HG03280 (cell line): ENCODE measurements at regions not wholly inside any gene's neighbourhood (a gene's known extent, or its start where the extent isn't known, plus 50 kb on each side); places are given as distances from the start of the nearest gene placed in this dataset.

Experiments used
- ATAC-seq: cut with Tn5 transposase; IDR thresholded peaks from one replicate; pipeline ENCODE4 v1.9.1; 2021; ENCODE audit warnings: mild to moderate bottlenecking, moderate library complexity; ENCODE audit not compliant: unreplicated experiment

DNA sequence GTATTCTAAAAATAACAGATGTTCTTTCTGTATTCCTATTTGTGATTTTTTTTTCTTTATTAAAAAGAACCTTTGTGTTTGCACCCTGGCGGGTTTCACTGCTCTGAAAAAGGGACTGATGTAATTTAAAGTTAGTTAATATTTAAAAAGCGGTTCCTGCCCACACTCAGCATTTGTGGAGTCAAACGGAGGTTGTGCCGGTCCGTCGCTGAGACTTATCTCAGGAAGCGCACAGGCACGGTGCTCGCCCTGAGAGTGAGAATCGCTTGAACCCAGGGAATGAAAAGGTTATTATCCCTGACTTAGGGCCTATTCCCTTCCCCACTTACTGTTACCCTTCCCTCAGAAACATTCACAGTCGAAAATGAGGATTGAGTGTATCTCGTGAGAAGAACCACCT, 366.7 kb downstream of the THBS2 start:
- ATAC-seq, result no peak

DNA sequence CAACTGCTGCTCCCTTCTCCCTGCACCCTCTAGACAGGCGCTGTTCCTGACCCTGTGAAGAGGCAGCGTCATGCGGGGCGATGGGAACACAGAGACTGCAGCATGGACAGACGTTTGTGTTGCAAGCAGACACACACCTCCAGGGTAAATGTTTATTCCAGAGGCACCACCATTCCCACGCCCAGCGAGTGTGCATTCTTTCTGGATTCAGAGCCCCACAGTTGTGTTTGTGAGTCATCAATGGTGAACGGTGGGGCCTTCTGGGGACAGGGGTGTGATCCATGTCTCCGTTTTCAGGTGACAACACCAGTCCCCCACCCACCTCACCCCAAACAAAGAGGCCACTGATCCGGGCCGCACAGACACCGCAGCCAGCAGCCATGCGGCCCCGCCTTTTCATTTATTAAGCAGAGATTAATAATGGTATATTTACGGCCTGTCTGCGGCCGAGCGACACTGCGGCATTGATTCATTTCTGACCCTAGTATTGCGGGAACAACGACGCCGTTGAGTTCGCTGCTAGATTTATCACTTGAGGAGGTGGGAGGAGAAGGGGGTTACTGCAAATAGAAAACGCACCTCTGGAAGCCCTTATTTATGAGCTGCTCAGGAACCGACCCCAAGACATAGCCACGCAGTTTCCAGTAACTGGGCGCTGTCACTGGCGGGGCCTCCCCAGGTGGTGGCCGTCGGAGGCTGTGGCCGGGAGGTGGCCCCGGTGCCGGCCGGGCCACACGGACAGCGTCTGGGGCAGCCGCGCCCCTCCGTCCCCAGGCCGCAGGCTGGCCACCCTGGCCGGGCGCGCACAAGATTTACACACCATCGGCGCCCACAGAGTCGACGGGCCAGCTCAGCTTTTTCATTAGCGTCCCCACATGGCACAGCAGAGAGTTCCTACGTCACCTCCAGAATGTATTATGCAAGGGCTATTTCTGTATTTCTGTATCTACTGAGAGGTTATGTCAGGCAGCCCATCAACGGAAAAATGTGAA, 367.6 kb downstream of the THBS2 start:
- no peak for ATAC-seq

DNA sequence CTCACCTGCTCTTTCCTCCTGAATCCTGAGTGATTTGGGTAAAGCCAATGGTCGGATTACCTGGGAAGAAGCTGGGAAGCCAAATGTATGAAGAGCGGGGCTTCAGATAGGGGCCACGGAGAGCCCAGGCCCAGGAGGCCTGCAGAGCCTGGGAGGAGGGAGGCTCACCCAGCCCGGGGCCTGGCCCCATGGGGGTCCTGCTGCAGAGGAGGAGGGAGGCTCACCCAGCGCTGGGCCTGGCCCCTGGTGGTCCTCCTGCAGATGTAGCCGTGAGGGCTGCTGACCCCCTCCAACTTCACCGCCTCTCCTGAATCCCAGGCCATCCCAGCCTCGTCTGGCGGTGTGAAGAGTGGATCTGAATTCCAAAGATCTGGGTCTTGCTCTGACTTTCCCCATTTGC, 368.4 kb downstream of the THBS2 start:
- no peak for ATAC-seq

DNA sequence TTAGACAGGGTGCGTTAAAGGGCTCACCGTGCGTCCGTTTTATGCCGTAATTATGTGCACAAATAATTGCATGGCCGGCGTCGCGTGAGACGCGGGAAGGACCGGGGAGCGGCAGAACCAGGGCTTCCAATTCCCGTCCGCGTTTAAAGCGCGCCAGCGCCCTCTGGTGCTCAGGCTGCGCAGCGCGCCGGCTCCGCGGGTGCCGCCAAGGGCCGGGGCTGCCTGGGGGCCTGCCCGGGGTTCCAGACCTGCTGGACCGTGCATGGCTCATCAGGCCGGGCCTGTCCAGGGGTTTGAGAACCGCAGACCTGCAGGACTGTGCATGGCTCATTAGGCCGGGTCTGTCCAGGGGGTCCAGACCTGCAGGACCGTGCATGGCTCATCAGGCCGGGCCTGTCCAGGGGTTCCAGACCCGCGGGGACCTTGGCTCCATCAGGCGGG, 369.0 kb downstream of the THBS2 start:
- ATAC-seq, result peak; percentile 66

DNA sequence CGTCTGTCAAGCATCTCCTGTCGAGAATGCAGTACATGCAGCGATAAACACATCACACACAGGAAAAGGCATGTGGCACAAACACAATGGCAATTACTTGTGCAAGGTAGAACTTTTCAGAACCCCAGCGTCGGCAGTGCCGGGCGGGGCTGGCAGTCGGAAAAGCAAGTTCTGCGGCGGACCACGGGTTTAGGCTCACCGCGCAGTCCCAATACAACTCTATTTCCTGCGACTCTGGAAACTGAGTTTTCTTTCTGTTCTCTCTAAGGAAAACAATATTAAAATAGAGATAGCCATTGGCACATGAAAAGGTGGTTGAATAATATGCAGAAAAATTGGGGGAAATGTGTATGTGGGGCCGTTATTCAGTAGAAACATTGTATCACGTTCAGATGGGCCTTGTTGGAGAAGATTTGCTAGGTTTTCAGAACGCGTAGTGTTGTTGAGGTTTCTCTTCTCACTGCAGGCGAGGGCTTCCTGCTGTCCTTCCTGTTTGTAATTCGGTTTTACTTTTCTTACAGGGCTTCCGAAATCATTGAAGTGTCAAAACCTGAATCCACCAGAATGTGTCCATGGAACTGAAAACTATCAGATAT, 369.5 kb downstream of the THBS2 start:
- ATAC-seq, result peak; percentile 15

DNA sequence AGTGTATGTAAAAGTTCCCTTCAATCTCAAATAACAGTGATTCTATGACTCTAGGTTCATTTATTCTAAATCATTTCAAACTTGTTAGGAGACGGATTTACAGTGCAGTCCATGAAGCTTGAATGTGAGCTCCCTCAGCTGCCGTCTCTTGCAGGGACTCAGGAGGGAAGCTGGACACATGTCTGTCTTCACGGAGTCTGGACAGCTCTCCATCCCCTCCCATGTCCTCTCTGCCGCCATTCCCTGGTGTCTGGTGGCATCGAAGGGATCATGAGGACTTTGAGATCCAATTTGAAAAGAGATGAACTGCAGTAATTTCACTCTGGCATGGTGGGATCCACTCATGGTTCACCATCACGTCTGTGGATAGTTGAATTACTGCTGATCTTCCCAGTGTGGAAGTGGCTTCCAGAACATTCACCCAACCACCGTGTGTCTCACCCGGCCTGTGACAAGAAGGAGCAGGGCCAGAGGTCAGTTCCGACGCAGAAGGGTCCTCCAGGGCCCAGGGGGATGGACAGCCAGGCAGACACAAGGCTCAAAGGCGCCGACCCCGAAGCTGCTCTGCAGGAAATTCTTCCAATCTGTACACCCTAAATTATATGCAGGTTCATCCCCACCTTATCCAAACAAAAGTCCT, 370.1 kb downstream of the THBS2 start:
- no peak for ATAC-seq

DNA sequence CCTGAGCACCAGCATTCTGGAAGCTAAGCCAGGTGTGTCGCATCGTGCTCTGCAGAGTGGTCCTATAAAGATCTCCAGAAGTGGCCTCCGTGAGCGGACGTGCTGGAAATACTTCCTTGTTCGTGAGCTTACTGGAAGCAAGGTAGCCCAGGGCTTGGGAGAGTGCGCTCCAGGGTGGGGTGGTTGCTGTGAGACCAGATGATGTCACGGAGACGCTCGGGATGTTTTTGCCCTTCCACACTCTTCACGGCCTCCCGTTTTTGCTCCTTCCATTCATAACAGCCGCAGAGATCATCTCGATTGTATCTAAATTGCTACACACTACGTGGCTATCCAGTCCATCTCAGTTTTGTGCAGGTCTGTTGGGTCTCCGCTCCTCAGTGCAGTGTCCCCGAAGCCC, 373.4 kb downstream of the THBS2 start:
- no peak for ATAC-seq

DNA sequence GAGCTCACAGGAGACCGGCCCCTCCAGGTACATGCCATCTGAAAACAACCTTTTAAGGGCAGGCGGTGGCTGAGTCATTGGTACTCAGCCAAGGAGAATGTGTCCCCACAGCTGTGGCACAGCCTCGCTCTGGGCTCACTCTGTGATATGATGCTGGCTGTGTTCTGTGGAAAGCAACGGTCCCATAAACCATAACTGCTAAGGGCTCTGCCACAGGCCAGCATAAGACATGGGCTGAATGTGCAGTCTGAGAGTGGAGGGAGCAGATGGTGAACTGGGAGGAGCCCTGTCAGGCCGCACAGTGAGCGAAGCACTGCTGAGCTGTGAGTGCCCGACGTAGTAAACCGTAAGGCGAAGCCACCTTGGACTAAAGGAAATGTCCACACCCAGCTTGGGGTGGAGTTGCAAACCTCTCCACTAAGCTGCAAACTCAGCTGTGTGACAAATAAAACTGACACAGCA, 375.8 kb downstream of the THBS2 start:
- no peak for ATAC-seq

DNA sequence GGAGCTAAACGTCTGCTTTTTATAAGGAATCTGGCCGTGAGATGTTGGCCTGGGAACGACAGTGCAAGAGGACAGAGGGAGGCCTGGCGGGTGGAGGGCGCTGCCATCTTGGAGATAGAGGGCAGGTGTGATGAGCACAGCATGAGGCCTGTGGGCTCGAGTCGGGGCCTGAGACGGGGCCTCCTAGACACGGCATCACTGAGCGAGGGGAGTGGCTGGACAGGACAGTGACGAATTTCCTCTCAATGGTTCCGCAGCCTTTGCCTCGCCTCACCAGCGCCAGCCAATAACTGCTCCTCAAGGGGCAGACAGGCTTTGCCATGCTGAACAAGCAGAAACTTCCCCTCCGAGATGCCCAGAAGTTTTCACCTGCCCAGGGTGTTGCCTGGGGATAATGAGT, 376.7 kb downstream of the THBS2 start:
- no peak for ATAC-seq

DNA sequence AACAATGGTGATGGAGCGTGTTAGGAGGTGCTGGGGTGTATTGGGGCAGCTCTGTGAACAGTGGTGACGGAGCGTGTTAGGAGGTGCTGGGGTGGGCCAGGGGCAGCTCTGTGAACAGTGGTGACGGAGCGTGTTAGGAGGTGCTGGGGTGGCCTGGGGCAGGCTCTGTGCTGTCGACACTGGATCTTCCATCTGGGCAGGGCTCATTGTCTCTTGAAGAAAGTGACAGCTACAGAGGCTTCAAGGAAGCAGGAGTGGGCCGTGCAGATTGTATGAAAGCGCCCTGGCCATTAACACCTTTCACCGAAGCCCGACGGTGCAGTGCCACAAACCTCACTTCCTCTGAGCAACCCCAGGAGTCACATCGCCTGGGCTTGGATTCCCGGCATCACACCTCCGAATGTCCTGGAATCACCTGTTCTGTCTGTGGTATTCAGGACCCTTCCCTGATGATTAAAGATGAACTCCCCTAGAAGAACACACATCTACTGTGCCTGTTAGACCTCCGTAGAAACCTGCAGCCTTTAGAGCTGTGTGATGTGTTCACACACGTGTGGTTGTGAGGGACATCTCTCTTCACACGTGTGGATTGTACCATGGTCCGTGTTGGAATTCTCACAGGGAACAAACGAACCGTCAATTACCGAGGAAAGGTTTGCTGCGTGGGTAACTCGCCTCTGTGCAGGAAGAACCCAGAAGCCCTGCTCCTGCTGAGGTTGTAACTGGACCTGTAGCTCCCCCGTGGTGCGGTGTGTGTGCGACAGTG, 377.7 kb downstream of the THBS2 start:
- no peak for ATAC-seq

DNA sequence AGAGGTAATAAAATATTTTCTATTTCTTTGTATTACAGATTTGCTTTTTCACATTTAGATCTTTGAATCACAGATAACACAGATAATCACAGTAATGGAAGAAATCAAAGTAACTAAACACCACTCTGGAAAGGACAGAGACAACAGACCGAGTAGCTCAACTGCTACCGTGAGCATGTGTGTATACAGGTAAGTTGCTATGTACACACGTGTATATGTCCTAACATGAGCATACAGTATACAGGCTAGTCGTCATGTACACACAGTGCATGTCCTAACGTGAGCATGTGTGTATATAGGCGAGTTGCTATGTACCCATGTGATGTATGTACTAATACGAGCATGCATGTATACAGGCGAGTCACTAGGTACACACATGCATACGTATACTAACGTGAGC, 379.0 kb downstream of the THBS2 start:
- no peak for ATAC-seq

DNA sequence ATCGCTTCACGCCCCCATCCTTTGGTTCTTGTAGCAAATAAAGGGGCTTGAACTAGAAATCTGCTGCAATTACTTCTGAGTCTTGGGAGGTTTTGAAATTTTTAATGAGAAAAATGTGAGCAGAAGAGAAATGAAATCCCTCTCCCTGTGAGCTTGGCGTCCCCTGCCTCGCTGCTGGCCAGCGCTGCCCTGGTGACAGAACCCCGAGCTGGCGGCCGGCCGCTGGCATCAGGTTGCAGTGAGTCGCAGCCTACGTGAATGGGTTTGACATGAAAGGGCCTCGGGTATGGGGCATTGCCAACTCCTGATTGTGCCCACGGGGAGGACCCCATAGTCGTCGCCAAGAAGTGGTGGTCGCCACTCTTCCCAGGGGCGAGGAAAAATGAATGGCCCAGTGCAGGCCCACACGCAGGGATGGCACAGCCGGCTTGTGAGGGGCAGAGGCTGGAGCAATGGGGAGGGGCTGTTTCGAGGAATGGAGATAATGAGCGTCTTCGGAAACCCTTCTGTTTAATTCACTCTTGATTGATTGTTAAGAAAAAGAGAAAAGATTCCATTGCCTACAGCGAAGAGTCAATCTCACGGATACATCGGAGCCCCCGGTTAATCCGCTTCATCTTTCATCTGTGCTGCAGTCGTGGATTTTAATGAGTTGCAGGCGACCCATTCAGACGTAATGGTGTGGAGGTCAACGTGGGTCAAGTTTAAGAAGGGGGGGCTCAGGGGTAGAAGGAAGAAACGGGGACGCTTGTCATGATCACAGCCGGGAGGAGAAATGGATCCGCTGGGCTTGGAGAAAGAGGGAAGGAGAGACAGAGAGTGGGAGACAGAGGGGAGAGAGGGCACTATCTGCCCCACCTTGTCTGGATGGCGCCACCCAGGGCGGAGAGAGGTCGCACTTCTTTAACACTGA, 380.1 kb downstream of the THBS2 start:
- no peak for ATAC-seq

DNA sequence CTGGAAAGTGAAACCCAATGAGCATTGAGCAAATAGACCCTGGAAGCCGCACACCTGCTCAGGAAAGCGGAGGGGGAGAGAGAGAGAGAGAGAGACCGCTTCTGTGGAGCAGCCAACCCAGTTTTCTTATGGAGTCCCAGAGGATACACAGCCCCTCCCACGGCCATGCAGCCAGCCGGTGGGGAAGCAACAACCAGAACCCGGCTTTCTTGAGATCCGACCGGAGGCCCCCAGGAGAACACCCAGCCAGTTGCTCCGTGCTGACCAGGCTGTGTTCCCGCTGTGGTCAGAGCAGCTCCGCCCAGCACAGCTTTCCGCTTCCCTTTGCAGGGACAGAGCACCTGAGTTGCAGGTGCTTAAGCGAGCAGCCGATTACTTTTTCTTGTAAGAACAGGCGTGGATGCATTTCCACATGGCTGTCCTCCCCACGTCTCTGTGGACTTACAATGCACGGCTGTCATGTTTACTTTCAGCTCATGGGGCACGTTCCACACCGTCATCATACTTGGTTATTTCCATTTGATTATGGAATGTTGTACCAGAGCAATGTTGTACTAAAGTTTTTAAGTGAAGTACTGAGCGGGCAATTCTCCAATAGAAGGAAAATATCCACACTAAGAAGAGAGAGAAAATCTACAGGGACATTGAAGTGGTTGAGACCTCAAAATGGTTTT, 381.9 kb downstream of the THBS2 start:
- ATAC-seq, result no peak

DNA sequence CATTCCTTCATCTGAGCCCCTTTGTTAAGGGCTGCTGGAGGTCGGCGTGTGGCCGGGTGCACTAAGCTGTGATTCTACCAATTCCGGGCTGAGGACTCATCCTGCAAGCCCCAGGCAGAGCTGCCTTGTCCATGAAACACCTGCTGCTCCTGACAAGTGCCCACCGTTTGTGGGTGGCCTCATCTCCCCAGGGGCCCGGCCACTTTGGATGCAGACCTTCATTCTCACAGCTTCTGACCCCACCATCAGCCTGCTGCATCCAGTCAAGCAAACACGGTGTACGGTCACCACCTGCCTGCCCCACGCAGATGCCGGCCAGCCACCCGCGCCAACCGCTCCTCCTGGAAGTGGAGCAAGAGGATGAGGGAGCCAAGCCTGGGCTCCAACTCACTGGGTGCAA, 382.7 kb downstream of the THBS2 start:
- no peak for ATAC-seq

DNA sequence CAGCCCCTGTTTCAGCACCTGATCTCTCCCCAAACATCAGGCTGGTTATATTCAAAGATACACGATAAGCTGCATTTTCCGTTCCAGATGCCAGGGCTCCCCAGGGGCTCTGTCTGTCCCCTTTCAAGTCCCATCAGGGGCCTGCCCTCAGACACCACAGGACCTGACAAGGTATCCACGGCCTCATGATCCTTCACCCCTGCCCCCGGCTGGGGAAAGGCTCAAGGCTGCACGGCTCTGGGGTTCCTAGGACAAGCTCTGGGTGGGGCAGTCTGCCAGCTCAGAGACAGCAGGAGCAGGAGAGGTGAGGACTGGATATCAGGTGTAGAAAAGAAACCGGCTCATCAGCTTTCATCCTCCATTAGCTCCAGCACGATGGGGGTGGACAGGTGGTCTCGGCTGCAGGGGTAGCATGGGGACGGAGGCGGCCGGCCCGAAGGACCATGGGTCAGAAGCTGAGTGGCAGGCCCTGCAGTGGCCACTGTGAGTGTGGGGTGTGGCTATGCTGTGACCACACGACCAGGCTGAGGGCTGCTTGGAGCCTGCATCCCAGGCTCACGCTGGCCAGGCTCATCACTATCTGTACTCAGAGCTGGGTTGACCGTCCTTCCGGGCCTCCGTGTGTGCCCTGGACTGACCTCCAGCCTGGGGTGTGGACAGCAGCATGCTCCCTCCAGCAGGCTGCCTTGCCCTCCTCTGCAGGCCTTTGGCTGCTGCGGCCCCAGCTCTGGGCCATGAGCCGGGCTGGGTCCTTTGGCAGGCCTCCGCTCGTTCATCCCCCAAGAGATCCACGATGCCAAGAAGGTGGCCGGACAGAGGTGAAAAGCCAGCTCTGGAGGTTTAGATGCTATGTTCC, 386.2 kb downstream of the THBS2 start:
- no peak for ATAC-seq

DNA sequence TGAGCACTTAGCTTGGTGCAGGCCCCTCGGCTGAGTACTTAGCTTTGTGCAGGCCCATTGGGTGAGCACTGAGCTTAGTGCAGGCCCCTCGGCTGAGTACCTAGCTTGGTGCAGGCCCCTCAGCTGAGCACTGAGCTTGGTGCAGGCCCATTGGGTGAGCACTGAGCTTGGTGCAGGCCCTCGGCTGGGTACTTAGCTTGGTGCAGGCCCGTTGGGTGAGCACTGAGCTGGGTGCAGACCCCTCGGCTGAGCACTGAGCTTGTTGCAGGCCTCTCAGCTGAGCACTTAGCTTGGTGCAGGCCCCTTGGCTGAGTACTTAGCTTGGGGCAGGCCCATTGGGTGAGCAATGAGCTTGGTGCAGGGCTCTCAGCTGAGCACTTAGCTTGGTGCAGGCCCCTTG, 387.1 kb downstream of the THBS2 start:
- no peak for ATAC-seq

DNA sequence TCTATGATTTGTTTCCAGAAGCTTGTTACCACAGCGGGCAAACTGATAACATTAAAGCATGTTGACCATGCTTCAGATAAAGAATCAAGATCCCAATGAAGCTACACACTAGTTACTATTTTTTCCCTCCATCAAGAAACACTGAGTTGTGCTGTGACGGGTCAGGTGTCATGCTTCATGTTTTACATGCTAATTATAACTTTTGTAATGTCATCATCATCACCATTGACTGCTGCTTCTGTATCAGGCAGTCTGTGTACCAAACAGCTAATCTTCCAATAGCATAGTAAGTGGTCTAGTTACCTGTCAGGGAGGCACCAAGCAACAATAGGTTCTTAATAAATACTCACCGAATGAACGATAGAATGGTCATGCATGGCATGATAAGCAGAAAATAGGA, 388.1 kb downstream of the THBS2 start:
- ATAC-seq, result no peak
